Naive thymus-derived CD4-positive, alpha-beta T cell (primary cell): ENCODE measurements at regions not wholly inside any gene's neighbourhood (a gene's known extent, or its start where the extent isn't known, plus 50 kb on each side); places are given as distances from the start of the nearest gene placed in this dataset.

Experiments used
- ATAC-seq: fragments of 150-1000 bp; cut with Tn5 transposase; 2 replicates; pipeline ENCODE4 v1.10.0; 2021; ENCODE audit warnings: mild to moderate bottlenecking, moderate library complexity
- CTCF ChIA-PET: fragments of 350-600 bp; sonication (Branson Sonifier 250); formaldehyde crosslinking; loops from one replicate; lab custom pipeline; 2021; ENCODE audit warnings: antibody characterized with exemption; lab: Charles Lee
- POLR2A ChIA-PET: fragments of 350-600 bp; sonication (Branson Sonifier 250); formaldehyde crosslinking; loops from one replicate; lab custom pipeline; 2021; ENCODE audit warnings: antibody characterized with exemption, inconsistent platforms; lab: Charles Lee
- DNase-seq, 9 donors: peaks; one replicate each; pipeline versions ENCODE4 v3.0.0 to v3.0.0-alpha.2; 2020 to 2022; ENCODE audit warnings: mixed read lengths in 1 of 9
- H3K27ac ChIP-seq: one replicate; pipeline ENCODE4 v1.7.0; 2013; ENCODE audit warnings: mild to moderate bottlenecking, low read depth, low read length, moderate library complexity
- H3K27me3 ChIP-seq, 2 donors: one replicate each; pipeline ENCODE4 v1.7.0; 2013; ENCODE audit warnings: low read length in 2 of 2, mild to moderate bottlenecking in 2 of 2, moderate library complexity in 2 of 2; ENCODE audit not compliant: control insufficient read depth in 2 of 2, insufficient read depth in 2 of 2
- H3K36me3 ChIP-seq, 3 experiments: 1 replicate in 2 of 3; 2 replicates in 1 of 3; pipeline ENCODE4 v1.7.0; 2013; ENCODE audit warnings: low read length in 3 of 3, mild to moderate bottlenecking in 3 of 3, moderate library complexity in 1 of 3; ENCODE audit not compliant: insufficient read depth in 3 of 3, control insufficient read depth in 2 of 3
- H3K4me1 ChIP-seq, 2 donors: one replicate each; pipeline ENCODE4 v1.7.0; 2013; ENCODE audit warnings: low read length in 2 of 2, mild to moderate bottlenecking in 2 of 2, moderate library complexity in 1 of 2; ENCODE audit not compliant: control insufficient read depth in 2 of 2, insufficient read depth in 2 of 2
- H3K4me3 ChIP-seq: 2 replicates; pipeline ENCODE4 v1.7.0; 2013; ENCODE audit warnings: mild to moderate bottlenecking, low read length
- H3K9me3 ChIP-seq, 3 experiments: 1 replicate in 2 of 3; 2 replicates in 1 of 3; pipeline ENCODE4 v1.7.0; 2013; ENCODE audit warnings: low read length in 3 of 3; ENCODE audit not compliant: control insufficient read depth in 2 of 3
- H3K27ac Mint-ChIP-seq, 9 donors: one replicate each; pipeline ENCODE4 v1.8.0; 2020 to 2022; ENCODE audit warnings: mixed read lengths in 9 of 9, mild to moderate bottlenecking in 8 of 9, moderate library complexity in 5 of 9, inconsistent platforms in 2 of 9
- H3K27me3 Mint-ChIP-seq, 5 donors: one replicate each; pipeline ENCODE4 v1.8.0; 2021 to 2022; ENCODE audit warnings: mixed read lengths in 5 of 5, mild to moderate bottlenecking in 1 of 5
- H3K36me3 Mint-ChIP-seq, 5 donors: one replicate each; pipeline ENCODE4 v1.8.0; 2020 to 2022; ENCODE audit warnings: mixed read lengths in 5 of 5, mild to moderate bottlenecking in 3 of 5, inconsistent platforms in 1 of 5
- H3K4me1 Mint-ChIP-seq, 7 donors: one replicate each; pipeline ENCODE4 v1.8.0; 2020 to 2022; ENCODE audit warnings: mixed read lengths in 7 of 7, mild to moderate bottlenecking in 3 of 7, inconsistent platforms in 1 of 7
- H3K4me3 Mint-ChIP-seq, 10 donors: one replicate each; pipeline ENCODE4 v1.8.0; 2020 to 2022; ENCODE audit warnings: mild to moderate bottlenecking in 10 of 10, mixed read lengths in 10 of 10, moderate library complexity in 6 of 10, inconsistent platforms in 2 of 10
- H3K9me3 Mint-ChIP-seq, 11 donors: one replicate each; pipeline ENCODE4 v1.8.0; 2020 to 2022; ENCODE audit warnings: mixed read lengths in 11 of 11, mild to moderate bottlenecking in 4 of 11, inconsistent platforms in 1 of 11, moderate library complexity in 1 of 11
- intact Hi-C, 2 donors: fragments of 100-400 bp; cut with micrococcal nuclease; formaldehyde crosslinking; loops; one replicate each; pipeline ENCODE4 v1.15.1; 2023

GRCh38 chr6:140592877-140593276 is 1218.4 kb upstream of the CITED2 start:
- peaks cover 0 to 8% (median 0%) of the 10 kb centered on the region in 11 donors for H3K9me3 Mint-ChIP-seq
- Histone ChIP-seq H3K9me3 (no peaks in the 10 kb centered on the region), H3K27ac (no peak overlapping the region), H3K27me3 (no peaks in the 10 kb centered on the region), H3K4me3 (no peak overlapping the region), H3K4me1 (no peaks in the 10 kb centered on the region), H3K36me3 (no peaks in the 10 kb centered on the region)
- DNase-seq = no peak
- H3K27ac Mint-ChIP-seq = no peak overlapping the region
- POLR2A ChIA-PET = no interaction called here
- peaks cover 0 to 8% (median 0%) of the 10 kb centered on the region in 7 donors for H3K4me1 Mint-ChIP-seq
- no peak for ATAC-seq
- H3K27me3 Mint-ChIP-seq = peaks cover 0 to 6% (median 5%) of the 10 kb centered on the region in 5 donors
- no peak overlapping the region for H3K4me3 Mint-ChIP-seq
- intact Hi-C loops = no loop called here
- CTCF ChIA-PET = no interaction called here
- H3K36me3 Mint-ChIP-seq = peaks cover 0 to 12% (median 0%) of the 10 kb centered on the region in 5 donors

GRCh38 chr6:140590641-140591040 is 1216.2 kb upstream of the CITED2 start:
- peaks cover 0 to 29% (median 0%) of the 10 kb centered on the region in 5 donors for H3K36me3 Mint-ChIP-seq
- POLR2A ChIA-PET = no interaction called here
- Histone ChIP-seq H3K4me1 (no peaks in the 10 kb centered on the region), H3K4me3 (no peak overlapping the region), H3K9me3 (no peaks in the 10 kb centered on the region), H3K27me3 (no peaks in the 10 kb centered on the region), H3K27ac (no peak overlapping the region), H3K36me3 (no peaks in the 10 kb centered on the region)
- intact Hi-C loops = no loop called here
- H3K4me3 Mint-ChIP-seq = no peak overlapping the region
- H3K4me1 Mint-ChIP-seq = peaks cover 0 to 13% (median 0%) of the 10 kb centered on the region in 7 donors
- H3K27ac Mint-ChIP-seq = no peak overlapping the region
- no peak for DNase-seq
- peaks cover 0 to 18% (median 0%) of the 10 kb centered on the region in 11 donors for H3K9me3 Mint-ChIP-seq
- ATAC-seq = no peak
- peaks cover 0 to 5% (median 4%) of the 10 kb centered on the region in 5 donors for H3K27me3 Mint-ChIP-seq
- CTCF ChIA-PET = no interaction called here

DNA sequence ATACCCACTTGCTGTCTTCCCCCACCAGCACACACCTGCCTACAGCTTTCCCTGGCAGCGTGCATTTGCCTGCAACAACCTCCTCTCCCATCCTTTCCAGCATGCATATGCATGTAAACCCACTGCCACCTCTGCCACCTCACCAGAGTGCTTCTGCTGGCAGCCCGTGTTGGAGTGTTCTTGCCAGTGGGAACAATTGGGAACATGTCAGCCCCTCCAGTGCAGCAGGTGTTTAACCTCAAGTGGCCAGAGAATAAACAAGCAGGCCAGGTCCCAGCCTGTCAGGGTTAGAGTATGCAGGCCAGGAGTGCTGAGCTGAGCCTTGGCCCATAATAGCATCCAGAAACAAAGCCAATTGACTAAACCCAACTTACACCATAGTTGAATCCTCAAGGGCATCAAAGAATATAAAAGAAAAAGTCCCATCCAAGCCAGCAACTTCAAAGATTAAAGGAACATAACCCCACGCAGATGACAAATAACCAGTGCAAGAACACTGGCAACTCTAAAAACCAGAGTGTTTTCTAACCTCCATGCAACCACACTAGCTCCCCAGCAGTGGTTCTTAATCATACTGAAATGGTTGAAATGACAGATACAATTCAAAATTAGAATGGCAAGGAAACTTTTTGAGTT is 1212.1 kb upstream of the CITED2 start:
- no peaks in the 10 kb centered on the region for H3K9me3 ChIP-seq
- H3K27ac ChIP-seq = no peak overlapping the region
- Mint-ChIP-seq H3K4me1 (peaks cover 0 to 47% (median 0%) of the 10 kb centered on the region in 7 donors), H3K4me3 (peak overlapping the region in 1 of 10 donors; percentile 53), H3K27ac (peak overlapping the region in 2 of 9 donors; percentile 17 to 90), H3K27me3 (peaks cover 0 to 5% (median 0%) of the 10 kb centered on the region in 5 donors), H3K36me3 (peaks cover 0 to 41% (median 0%) of the 10 kb centered on the region in 5 donors), H3K9me3 (peaks cover 0 to 25% (median 0%) of the 10 kb centered on the region in 11 donors)
- intact Hi-C loops = loop anchor here in 1 of 2 donors (10.0 kb wide), 2 partner anchors 978 to 1452 kb away; partner anchors contain the start of gene HECA
- ATAC-seq = no peak
- ChIA-PET CTCF (no interaction called here), POLR2A (no interaction called here)
- DNase-seq = peak in 1 of 9 donors; percentile 35
- no peaks in the 10 kb centered on the region for H3K27me3 ChIP-seq
- no peaks in the 10 kb centered on the region for H3K4me1 ChIP-seq
- H3K36me3 ChIP-seq = no peaks in the 10 kb centered on the region
- no peak overlapping the region for H3K4me3 ChIP-seq

DNA sequence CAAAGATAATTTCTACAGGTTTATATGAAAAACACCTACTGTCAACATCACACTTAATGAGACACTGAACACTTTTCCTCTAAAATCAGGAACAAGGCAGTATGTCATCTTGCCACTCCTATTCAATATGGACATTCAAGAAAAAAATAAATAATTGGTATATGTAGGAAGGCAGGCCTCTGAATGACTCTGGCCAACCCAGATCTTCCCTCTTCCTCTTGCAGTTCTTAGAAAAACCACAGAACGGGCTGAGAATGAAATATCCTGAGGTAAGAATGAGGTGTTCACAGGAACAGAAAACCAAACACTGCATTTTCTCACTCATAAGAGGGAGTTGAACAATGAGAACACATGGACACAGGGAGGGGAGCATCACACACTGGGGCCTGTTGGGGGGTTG is 1207.2 kb upstream of the CITED2 start:
- POLR2A ChIA-PET = no interaction called here
- ATAC-seq = no peak

DNA sequence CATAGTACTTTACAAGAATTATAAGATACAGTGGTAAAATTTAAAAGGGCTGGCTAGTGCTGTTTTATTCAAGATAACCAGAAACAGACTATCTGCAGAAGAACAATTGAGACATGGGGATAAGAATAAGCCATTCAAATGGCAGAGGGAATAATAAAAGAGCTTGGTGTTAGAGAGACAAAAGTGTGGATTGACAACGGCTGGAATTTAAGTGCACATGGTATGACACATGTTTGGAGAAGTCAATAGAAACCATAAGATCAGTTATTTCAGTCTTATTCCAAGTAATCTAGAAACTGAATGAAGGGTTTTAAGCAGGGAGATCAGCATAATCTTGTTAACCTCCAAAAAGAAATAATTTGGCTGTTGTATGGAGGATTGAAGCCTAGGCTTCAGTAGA is 1205.5 kb upstream of the CITED2 start:
- DNase-seq (no peak), ATAC-seq (no peak)
- no peak overlapping the region for H3K27ac Mint-ChIP-seq
- no peak overlapping the region for H3K4me3 ChIP-seq
- H3K4me1 Mint-ChIP-seq = peaks cover 0 to 43% (median 0%) of the 10 kb centered on the region in 7 donors
- peaks cover 0 to 28% (median 0%) of the 10 kb centered on the region in 5 donors for H3K36me3 Mint-ChIP-seq
- no peaks in the 10 kb centered on the region for H3K36me3 ChIP-seq
- POLR2A ChIA-PET = no interaction called here
- H3K9me3 ChIP-seq = no peaks in the 10 kb centered on the region
- H3K27me3 ChIP-seq = no peaks in the 10 kb centered on the region
- no peaks in the 10 kb centered on the region for H3K4me1 ChIP-seq
- intact Hi-C loops = loop anchor here in 1 of 2 donors (5.0 to 10.0 kb wide), 4 partner anchors 902 to 1445 kb away; partner anchors contain the start of genes CITED2 and HECA
- no peak overlapping the region for H3K27ac ChIP-seq
- CTCF ChIA-PET = no interaction called here
- H3K4me3 Mint-ChIP-seq = no peak overlapping the region
- peaks cover 3 to 15% (median 10%) of the 10 kb centered on the region in 5 donors for H3K27me3 Mint-ChIP-seq
- peaks cover 0 to 14% (median 0%) of the 10 kb centered on the region in 11 donors for H3K9me3 Mint-ChIP-seq

More for the DNA sequence above, 1207.2 kb upstream of the CITED2 start:
- Histone ChIP-seq H3K4me3 (no peak overlapping the region), H3K27me3 (no peaks in the 10 kb centered on the region), H3K36me3 (no peaks in the 10 kb centered on the region), H3K9me3 (no peaks in the 10 kb centered on the region), H3K4me1 (no peaks in the 10 kb centered on the region), H3K27ac (no peak overlapping the region)
- Mint-ChIP-seq H3K27ac (peak overlapping the region in 1 of 9 donors; percentile 71), H3K9me3 (peaks cover 0 to 21% (median 0%) of the 10 kb centered on the region in 11 donors), H3K4me1 (peaks cover 0 to 56% (median 0%) of the 10 kb centered on the region in 7 donors), H3K27me3 (peaks cover 3 to 12% (median 10%) of the 10 kb centered on the region in 5 donors), H3K4me3 (peak overlapping the region in 1 of 10 donors; percentile 58), H3K36me3 (peaks cover 0 to 38% (median 0%) of the 10 kb centered on the region in 5 donors)
- CTCF ChIA-PET = no interaction called here
- intact Hi-C loops = loop anchor here in 1 of 2 donors (5.0 to 10.0 kb wide), 4 partner anchors 901 to 1447 kb away; partner anchors contain the start of genes CITED2 and HECA
- peak in 1 of 9 donors; percentile 25 for DNase-seq

DNA sequence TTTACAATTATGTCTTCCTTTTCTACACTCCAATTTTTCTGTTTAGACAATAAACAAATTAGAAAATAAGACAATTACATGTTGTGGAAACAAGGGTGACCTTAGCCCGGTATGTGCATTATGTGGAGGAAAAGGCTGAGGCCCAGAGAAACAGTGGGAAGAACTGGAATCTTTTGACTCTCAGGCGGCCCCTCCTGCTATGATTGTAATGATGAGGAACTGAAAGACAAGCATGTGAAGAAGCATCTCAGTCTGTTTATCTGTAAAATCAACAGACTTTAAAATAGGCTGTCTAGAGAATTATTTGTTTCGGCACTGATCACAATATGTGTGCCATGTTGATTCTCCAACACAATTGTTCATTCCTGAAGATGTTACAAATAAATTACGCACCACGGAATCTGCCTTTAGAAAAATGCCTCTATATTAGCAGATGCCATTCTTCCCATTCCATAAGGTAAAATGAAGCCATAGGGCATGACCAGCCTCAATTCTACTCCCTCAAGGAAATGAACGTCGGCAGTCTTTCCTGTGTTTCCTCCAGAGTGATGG is 1201.6 kb upstream of the CITED2 start:
- Mint-ChIP-seq H3K27ac (no peak overlapping the region), H3K27me3 (peaks cover 3 to 15% (median 9%) of the 10 kb centered on the region in 5 donors), H3K4me1 (peaks cover 0 to 32% (median 0%) of the 10 kb centered on the region in 7 donors), H3K36me3 (peaks cover 0 to 11% (median 0%) of the 10 kb centered on the region in 5 donors), H3K4me3 (no peak overlapping the region), H3K9me3 (peaks cover 0 to 7% (median 0%) of the 10 kb centered on the region in 11 donors)
- H3K27ac ChIP-seq = no peak overlapping the region
- H3K4me1 ChIP-seq = no peaks in the 10 kb centered on the region
- no peak for ATAC-seq
- no peaks in the 10 kb centered on the region for H3K27me3 ChIP-seq
- ChIA-PET CTCF (interaction anchor here (0.8 to 1.1 kb wide), 2 partner anchors 23 to 25 kb away, joined by 3 to 4 read pairs; no protein-coding TSS in a partner anchor), POLR2A (no interaction called here)
- no peaks in the 10 kb centered on the region for H3K36me3 ChIP-seq
- no peaks in the 10 kb centered on the region for H3K9me3 ChIP-seq
- no peak for DNase-seq
- H3K4me3 ChIP-seq = no peak overlapping the region
- intact Hi-C loops = no loop called here
